ENCODE measurements at regions not wholly inside any gene's neighbourhood (a gene's known extent, or its start where the extent isn't known, plus 50 kb on each side); places are given as distances from the start of the nearest gene placed in this dataset.

DNA sequence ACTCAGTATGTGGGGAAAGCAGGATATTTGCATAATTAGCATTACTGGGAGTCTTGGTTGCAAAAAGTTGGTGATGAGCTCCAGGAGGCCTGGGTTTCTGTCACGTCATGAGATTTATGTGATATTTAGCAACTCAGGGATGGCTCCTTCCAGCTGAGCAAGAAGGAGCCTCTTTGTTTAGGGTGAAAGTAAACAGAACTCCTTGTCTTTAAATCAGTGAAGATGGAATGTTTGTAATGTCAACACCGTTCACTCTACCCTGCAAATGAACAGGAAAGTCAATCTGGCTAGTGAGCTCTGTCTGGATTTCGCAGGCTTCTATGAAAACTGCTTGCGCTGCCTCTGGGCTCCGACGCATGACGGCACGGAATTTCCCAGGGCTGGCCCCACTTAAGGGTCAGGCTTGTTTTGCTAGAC is 86.9 kb downstream of the PXDC1 start:
- TF ChIP-seq EZH2 (IDR thresholded peaks at IDR 0.05; ENCODE audit: insufficient read depth, poor library complexity, severe bottlenecking): no peak
- TF ChIP-seq EZH2phosphoT487 (IDR thresholded peaks at IDR 0.05; ENCODE audit: insufficient read depth, low read depth): no peak

All from GM23248 (cell line).